ENCODE measurements at regions not wholly inside any gene's neighbourhood (a gene's known extent, or its start where the extent isn't known, plus 50 kb on each side); places are given as distances from the start of the nearest gene placed in this dataset. TPM values are rescaled to one million over a fixed set of nuclear protein-coding genes. Genes with fewer than 3 reads are reported as not detected.

GRCh38 chr1:39152923-39153322 lies 51.6 kb upstream of the MACF1 start:
- peaks cover 31% of the 10 kb centered on the region for H3K4me1 ChIP-seq (ENCODE audit: insufficient read depth, low read length)
- TF ChIP-seq CTCF (IDR thresholded peaks at IDR 0.05; ENCODE audit: extremely low read depth, low read depth, low read length), result no peak
- no peak overlapping the region for H2AFZ ChIP-seq (ENCODE audit: low read length)
- no peak overlapping the region for H3K4me3 ChIP-seq (ENCODE audit: insufficient read depth, low read length)
- H3K79me2 ChIP-seq (ENCODE audit: insufficient read depth, low read length), result peaks cover 78% of the 10 kb centered on the region
- no peaks in the 10 kb centered on the region for H3K27me3 ChIP-seq (ENCODE audit: insufficient read depth, low read length)
- no peaks in the 10 kb centered on the region for H3K36me3 ChIP-seq (ENCODE audit: insufficient read depth, low read length)
- H4K20me1 ChIP-seq (ENCODE audit: insufficient read depth, low read length), result peaks cover 6% of the 10 kb centered on the region
- no peak overlapping the region for H3K27ac ChIP-seq (ENCODE audit: low read depth, low read length)
- no peak overlapping the region for H3K4me2 ChIP-seq (ENCODE audit: insufficient read depth, low read length)
- H3K9me3 ChIP-seq (ENCODE audit: low read depth, low read length), result no peaks in the 10 kb centered on the region
- no peak for DNase-seq (ENCODE audit: insufficient read length, low spot score, missing footprints)

- DNase-seq (ENCODE audit: insufficient read length, low spot score, missing footprints), result peak; percentile 58
- Histone ChIP-seq H3K9me3 (ENCODE audit: low read depth, low read length) (no peaks in the 10 kb centered on the region), H3K4me2 (ENCODE audit: insufficient read depth, low read length) (no peak overlapping the region), H3K36me3 (ENCODE audit: insufficient read depth, low read length) (no peaks in the 10 kb centered on the region), H3K4me3 (ENCODE audit: insufficient read depth, low read length) (no peak overlapping the region), H2AFZ (ENCODE audit: low read length) (no peak overlapping the region), H3K27ac (ENCODE audit: low read depth, low read length) (peak overlapping the region; percentile 79), H3K79me2 (ENCODE audit: insufficient read depth, low read length) (peaks cover 80% of the 10 kb centered on the region), H3K27me3 (ENCODE audit: insufficient read depth, low read length) (no peaks in the 10 kb centered on the region), H4K20me1 (ENCODE audit: insufficient read depth, low read length) (peaks cover 6% of the 10 kb centered on the region), H3K4me1 (ENCODE audit: insufficient read depth, low read length) (peaks cover 38% of the 10 kb centered on the region)
- no peak for TF ChIP-seq CTCF (IDR thresholded peaks at IDR 0.05; ENCODE audit: extremely low read depth, low read depth, low read length)
Observed at GRCh38 chr1:39153684-39154083, 50.8 kb upstream of the MACF1 start.

GRCh38 chr1:39154553-39155421 lies 49.7 kb upstream of the MACF1 start:
- DNase-seq (ENCODE audit: insufficient read length, low spot score, missing footprints), result peak; percentile 38
- Histone ChIP-seq H3K27me3 (ENCODE audit: insufficient read depth, low read length) (no peaks in the 10 kb centered on the region), H3K4me3 (ENCODE audit: insufficient read depth, low read length) (no peak overlapping the region), H3K79me2 (ENCODE audit: insufficient read depth, low read length) (peaks cover 78% of the 10 kb centered on the region), H2AFZ (ENCODE audit: low read length) (no peak overlapping the region), H3K36me3 (ENCODE audit: insufficient read depth, low read length) (no peaks in the 10 kb centered on the region), H3K4me2 (ENCODE audit: insufficient read depth, low read length) (peak overlapping the region; percentile 5), H3K4me1 (ENCODE audit: insufficient read depth, low read length) (peaks cover 44% of the 10 kb centered on the region), H4K20me1 (ENCODE audit: insufficient read depth, low read length) (peaks cover 13% of the 10 kb centered on the region), H3K27ac (ENCODE audit: low read depth, low read length) (peak overlapping the region; percentile 79), H3K9me3 (ENCODE audit: low read depth, low read length) (no peaks in the 10 kb centered on the region)
- no peak for TF ChIP-seq CTCF (IDR thresholded peaks at IDR 0.05; ENCODE audit: extremely low read depth, low read depth, low read length)

Small RNA genes in the stretch of these regions (small RNA-seq; reads per million reads assigned to genes)
- gene RNA5SP44, result 1.4 reads per million, percentile 48 among the genes with 10 or more reads in this experiment
- gene RNU6-608P, result not detected
